ENCODE measurements at regions not wholly inside any gene's neighbourhood (a gene's known extent, or its start where the extent isn't known, plus 50 kb on each side); places are given as distances from the start of the nearest gene placed in this dataset.
"Not testable (repeated sequence)": the region's sequence is repeated elsewhere in the genome, so short reads cannot be mapped to it uniquely, and the experiment has no call there.

- no peak for DNase-seq
Measured at GRCh38 chr2:144776766-144777165, 256.8 kb upstream of the ZEB2 start.

- no peak for DNase-seq
Measured at GRCh38 chr2:144774809-144775208, 254.9 kb upstream of the ZEB2 start.

GRCh38 chr2:144771348-144771747 lies 251.4 kb upstream of the ZEB2 start:
- no peak for DNase-seq

GRCh38 chr2:144770616-144771230 lies 250.8 kb upstream of the ZEB2 start:
- DNase-seq = no peak

GRCh38 chr2:144760939-144761338 lies 241.0 kb upstream of the ZEB2 start:
- DNase-seq = not testable (repeated sequence)

GRCh38 chr2:144759746-144760145 lies 239.8 kb upstream of the ZEB2 start:
- no peak for DNase-seq

GRCh38 chr2:144758196-144758595 lies 238.3 kb upstream of the ZEB2 start:
- not testable (repeated sequence) for DNase-seq

GRCh38 chr2:144753416-144753815 lies 233.5 kb upstream of the ZEB2 start:
- DNase-seq = no peak

GRCh38 chr2:144751142-144751905 lies 231.4 kb upstream of the ZEB2 start:
- DNase-seq = no peak

GRCh38 chr2:144749188-144749587 lies 229.3 kb upstream of the ZEB2 start:
- no peak for DNase-seq

- DNase-seq = no peak
Measured at GRCh38 chr2:144748443-144748842, 228.5 kb upstream of the ZEB2 start.

- DNase-seq = no peak
Measured at GRCh38 chr2:144747571-144747970, 227.7 kb upstream of the ZEB2 start.

GRCh38 chr2:144745424-144745823 lies 225.5 kb upstream of the ZEB2 start:
- no peak for DNase-seq

GRCh38 chr2:144738749-144739148 lies 218.8 kb upstream of the ZEB2 start:
- no peak for DNase-seq

- no peak for DNase-seq
Measured at GRCh38 chr2:144730711-144731110, 210.8 kb upstream of the ZEB2 start.

- not testable (repeated sequence) for DNase-seq
Measured at GRCh38 chr2:144724460-144724859, 204.5 kb upstream of the ZEB2 start.

GRCh38 chr2:144718376-144718775 lies 198.5 kb upstream of the ZEB2 start:
- DNase-seq = no peak

GRCh38 chr2:144715992-144716391 lies 196.1 kb upstream of the ZEB2 start:
- DNase-seq = no peak

- DNase-seq = no peak
Measured at GRCh38 chr2:144713410-144713809, 193.5 kb upstream of the ZEB2 start.

GRCh38 chr2:144712550-144712940 lies 192.6 kb upstream of the ZEB2 start:
- no peak for DNase-seq

- DNase-seq = no peak
Measured at GRCh38 chr2:144711630-144712549, 192.0 kb upstream of the ZEB2 start.

- no peak for DNase-seq
Measured at GRCh38 chr2:144711084-144711483, 191.2 kb upstream of the ZEB2 start.

GRCh38 chr2:144708626-144709025 lies 188.7 kb upstream of the ZEB2 start:
- no peak for DNase-seq
